Thoracic aorta (tissue), 2 donors: ENCODE measurements at regions not wholly inside any gene's neighbourhood (a gene's known extent, or its start where the extent isn't known, plus 50 kb on each side); places are given as distances from the start of the nearest gene placed in this dataset.

ENCODE experiments used
- ATAC-seq: fragments of 150-250 bp; one replicate; pipeline ENCODE4 v1.8.0; 2017; ENCODE audit warnings: low read depth; ENCODE audit not compliant: insufficient number of reproducible peaks, low FRiP score
- DNase-seq: peaks from one replicate; pipeline ENCODE4 v3.0.0-alpha.2; 2020; ENCODE audit warnings: low spot score
- H3K27ac ChIP-seq, 2 donors: fragments of 200-600 bp; sonication (generic); 1 replicate in 1 of 2; 2 replicates in 1 of 2; pipeline ENCODE4 v1.5.1; 2016; ENCODE audit warnings: mild to moderate bottlenecking in 2 of 2, moderate library complexity in 2 of 2
- H3K27me3 ChIP-seq: fragments of 200-600 bp; sonication (generic); replicated peaks from 2 replicates; pipeline ENCODE4 v1.6.0; 2016; ENCODE audit warnings: mild to moderate bottlenecking; ENCODE audit not compliant: insufficient read depth
- H3K36me3 ChIP-seq: fragments of 200-600 bp; sonication (generic); one replicate; pipeline ENCODE4 v1.5.1; 2016
- H3K4me1 ChIP-seq, 2 donors: fragments of 200-600 bp; sonication (generic); 1 replicate in 1 of 2; 2 replicates in 1 of 2; pipeline versions ENCODE4 v1.5.1 to v1.6.0; 2016; ENCODE audit warnings: low read depth in 2 of 2, mild to moderate bottlenecking in 1 of 2; ENCODE audit not compliant: control insufficient read depth in 1 of 2
- H3K4me3 ChIP-seq: fragments of 200-600 bp; sonication (generic); 2 replicates; pipeline ENCODE4 v1.5.1; 2016; ENCODE audit warnings: mild to moderate bottlenecking
- H3K9me3 ChIP-seq: fragments of 200-600 bp; sonication (generic); 2 replicates; pipeline ENCODE4 v1.5.1; 2016
- CTCF ChIP-seq: fragments of 200-600 bp; sonication (generic); IDR thresholded peaks from one replicate; pipeline ENCODE4 v1.5.1; 2019; ENCODE audit warnings: antibody characterized with exemption

- Histone ChIP-seq H3K9me3 (no peaks in the 10 kb centered on the region), H3K36me3 (no peaks in the 10 kb centered on the region), H3K4me3 (no peak overlapping the region), H3K27ac (no peak overlapping the region), H3K27me3 (no peaks in the 10 kb centered on the region), H3K4me1 (no peaks in the 10 kb centered on the region)
- no peak for TF ChIP-seq CTCF
- DNase-seq (no peak), ATAC-seq (no peak)
These were observed 164.0 kb downstream of the RGS9 start for GRCh38 chr17:65301184-65301583.

- ATAC-seq (no peak), DNase-seq (no peak)
- H3K36me3 ChIP-seq, result no peaks in the 10 kb centered on the region
- H3K4me3 ChIP-seq, result no peak overlapping the region
- no peaks in the 10 kb centered on the region for H3K27me3 ChIP-seq
- no peak for TF ChIP-seq CTCF
- no peaks in the 10 kb centered on the region for H3K4me1 ChIP-seq
- no peak overlapping the region for H3K27ac ChIP-seq
- no peaks in the 10 kb centered on the region for H3K9me3 ChIP-seq
These were observed 160.7 kb downstream of the RGS9 start for GRCh38 chr17:65297916-65298315.

- no peaks in the 10 kb centered on the region for H3K4me1 ChIP-seq
- H3K36me3 ChIP-seq, result no peaks in the 10 kb centered on the region
- DNase-seq, result no peak
- no peaks in the 10 kb centered on the region for H3K27me3 ChIP-seq
- H3K9me3 ChIP-seq, result no peaks in the 10 kb centered on the region
- no peak overlapping the region for H3K27ac ChIP-seq
- H3K4me3 ChIP-seq, result no peak overlapping the region
- ATAC-seq, result no peak
- TF ChIP-seq CTCF, result no peak
These were observed 160.2 kb downstream of the RGS9 start for GRCh38 chr17:65297384-65297783.

- peak; percentile 65 for TF ChIP-seq CTCF
- Histone ChIP-seq H3K4me3 (no peak overlapping the region), H3K9me3 (no peaks in the 10 kb centered on the region), H3K27me3 (no peaks in the 10 kb centered on the region), H3K36me3 (no peaks in the 10 kb centered on the region), H3K27ac (no peak overlapping the region), H3K4me1 (no peaks in the 10 kb centered on the region)
- no peak for ATAC-seq
- DNase-seq, result no peak
These were observed 157.1 kb downstream of the RGS9 start for GRCh38 chr17:65294181-65294719.

- TF ChIP-seq CTCF, result no peak
- Histone ChIP-seq H3K9me3 (no peaks in the 10 kb centered on the region), H3K36me3 (no peaks in the 10 kb centered on the region), H3K4me1 (no peaks in the 10 kb centered on the region), H3K4me3 (no peak overlapping the region), H3K27me3 (no peaks in the 10 kb centered on the region), H3K27ac (no peak overlapping the region)
- no peak for DNase-seq
- ATAC-seq, result no peak
These were observed 156.5 kb downstream of the RGS9 start for GRCh38 chr17:65293584-65294180.
